GM12878 (cell line): ENCODE measurements at regions not wholly inside any gene's neighbourhood (a gene's known extent, or its start where the extent isn't known, plus 50 kb on each side); places are given as distances from the start of the nearest gene placed in this dataset.

Experiments
- ATAC-seq: fragments of 200-7000 bp; cut with Tn5 transposase; 3 replicates; pipeline ENCODE4 v1.9.1; 2020; ENCODE audit warnings: mild to moderate bottlenecking, moderate library complexity
- BruUV-seq: library from RNA; stranded (reverse); fragments of 400-500 nt; replicated peaks from 2 replicates; lab custom pipeline; 2021; lab: Mats Ljungman, UMichigan
- CTCF ChIA-PET: fragments of 300-600 bp; sonication (Branson Sonifier 250); formaldehyde crosslinking; extraction: SDS; loops from one replicate; lab custom pipeline; 2021; ENCODE audit warnings: inconsistent platforms; lab: Yijun Ruan, JAX
- POLR2A ChIA-PET: fragments of 350-600 bp; formaldehyde crosslinking; extraction: SDS; loops from one replicate; lab custom pipeline; 2021; ENCODE audit warnings: inconsistent platforms; lab: Charles Lee
- RAD21 ChIA-PET: fragments of 300-600 bp; sonication (Branson Sonifier 250); formaldehyde crosslinking; loops from one replicate; lab custom pipeline; 2023; ENCODE audit warnings: antibody characterized with exemption; ENCODE audit not compliant: unreplicated experiment; lab: Charles Lee
- SMC1A ChIA-PET: fragments of 300-600 bp; sonication (Branson Sonifier 250); formaldehyde crosslinking; loops from one replicate; lab custom pipeline; 2023; ENCODE audit not compliant: unreplicated experiment, uncharacterized antibody; lab: Charles Lee
- DNase-seq: peaks from one replicate; pipeline ENCODE4 v3.0.0-alpha.2; 2011; ENCODE audit warnings: low read depth, low spot score
- FAIRE-seq: peaks from 3 replicates; lab custom pipeline; 2011; peaks lifted over from hg19 to GRCh38; lab: Jason Lieb, UNC
- H2AFZ ChIP-seq: 2 replicates; pipeline ENCODE4 v1.6.0; 2011; ENCODE audit warnings: low read depth, low read length, control low read depth; ENCODE audit not compliant: control insufficient read depth
- H3K27ac ChIP-seq: 2 replicates; pipeline ENCODE4 v1.5.1; 2011; ENCODE audit warnings: control low read depth; ENCODE audit not compliant: control insufficient read depth, insufficient read depth
- H3K27me3 ChIP-seq, 2 experiments: replicated peaks in 1 of 2; 2 replicates each; pipeline versions ENCODE4 v1.6.0 to v1.6.1; 2011; ENCODE audit warnings: low read length in 1 of 2; ENCODE audit not compliant: control insufficient read depth in 2 of 2, insufficient read depth in 2 of 2
- H3K36me3 ChIP-seq, 2 experiments: 2 replicates each; pipeline ENCODE4 v1.5.1; 2011; ENCODE audit warnings: low read length in 1 of 2; ENCODE audit not compliant: control insufficient read depth in 2 of 2, insufficient read depth in 2 of 2
- H3K4me1 ChIP-seq: 2 replicates; pipeline ENCODE4 v1.6.1; 2011; ENCODE audit warnings: mild to moderate bottlenecking, low read length, moderate library complexity, mixed read lengths; ENCODE audit not compliant: control insufficient read depth, insufficient read depth
- H3K4me2 ChIP-seq: 2 replicates; pipeline ENCODE4 v1.6.0; 2011; ENCODE audit warnings: control low read depth; ENCODE audit not compliant: control insufficient read depth, insufficient read depth
- H3K4me3 ChIP-seq: fragments of 200-600 bp; sonication (generic); 2 replicates; pipeline ENCODE4 v1.5.1; 2016
- H3K79me2 ChIP-seq: 2 replicates; pipeline ENCODE4 v1.6.0; 2011; ENCODE audit warnings: low read length; ENCODE audit not compliant: control insufficient read depth, insufficient read depth
- H3K9ac ChIP-seq: 2 replicates; pipeline ENCODE4 v1.8.0; 2011; ENCODE audit warnings: low read length, control low read depth, mixed read lengths; ENCODE audit not compliant: control insufficient read depth, insufficient read depth
- H3K9me3 ChIP-seq: replicated peaks from 3 replicates; pipeline ENCODE4 v1.5.1; 2011; ENCODE audit warnings: mild to moderate bottlenecking, low read length; ENCODE audit not compliant: control insufficient read depth, insufficient read depth
- H4K20me1 ChIP-seq: 2 replicates; pipeline ENCODE4 v1.6.0; 2011; ENCODE audit not compliant: control insufficient read depth, insufficient read depth
- BMI1 ChIP-seq: fragments of 450-650 bp; IDR thresholded peaks from 2 replicates; pipeline ENCODE4 v1.6.1; 2016; ENCODE audit warnings: mild to moderate bottlenecking, moderate library complexity, borderline replicate concordance
- CTCF ChIP-seq, 3 experiments: IDR thresholded peaks in 2 of 3; conservative IDR thresholded peaks in 1 of 3; 2 replicates each; pipeline ENCODE4 v1.5.1; 2011; ENCODE audit warnings: low read depth in 3 of 3, low read length in 3 of 3, mild to moderate bottlenecking in 3 of 3, control low read depth in 2 of 3, moderate library complexity in 2 of 3, inconsistent platforms in 1 of 3, mixed read lengths in 1 of 3; ENCODE audit not compliant: control insufficient read depth in 2 of 3, insufficient read depth in 1 of 3; ENCODE audit errors: extremely low read depth in 1 of 3
- EED ChIP-seq: sonication (generic); IDR thresholded peaks from 2 replicates; pipeline ENCODE4 v1.6.1; 2016; ENCODE audit warnings: antibody characterized with exemption, low read depth
- NFYA ChIP-seq: IDR thresholded peaks from 2 replicates; pipeline ENCODE4 v1.6.1; 2011; ENCODE audit warnings: low read depth, mild to moderate bottlenecking, low read length, improper control_type of control experiment, borderline replicate concordance
- NFYB ChIP-seq: IDR thresholded peaks from 2 replicates; pipeline ENCODE4 v1.6.1; 2011; ENCODE audit warnings: low read depth, mild to moderate bottlenecking, low read length, improper control_type of control experiment, moderate library complexity; ENCODE audit not compliant: insufficient read depth
- PAX8 ChIP-seq: fragments of 450-650 bp; IDR thresholded peaks from 2 replicates; pipeline ENCODE4 v1.6.1; 2017; ENCODE audit warnings: mild to moderate bottlenecking, moderate library complexity
- REST ChIP-seq: IDR thresholded peaks from 2 replicates; pipeline ENCODE4 v1.6.1; 2012; ENCODE audit warnings: mild to moderate bottlenecking, low read depth, low read length
- SIX5 ChIP-seq: IDR thresholded peaks from 2 replicates; pipeline ENCODE4 v1.6.1; 2011; ENCODE audit warnings: mild to moderate bottlenecking, low read depth, low read length, moderate library complexity; ENCODE audit not compliant: severe bottlenecking
- SMARCA5 ChIP-seq: fragments of 450-650 bp; IDR thresholded peaks from 2 replicates; pipeline ENCODE4 v1.6.1; 2017; ENCODE audit warnings: mild to moderate bottlenecking
- SRF ChIP-seq, 2 experiments: IDR thresholded peaks; 2 replicates each; pipeline ENCODE4 v1.6.1; 2011; ENCODE audit warnings: low read depth in 2 of 2, low read length in 2 of 2, mild to moderate bottlenecking in 1 of 2, moderate library complexity in 1 of 2
- STAT3 ChIP-seq: IDR thresholded peaks from 2 replicates; pipeline ENCODE4 v1.6.1; 2011; ENCODE audit warnings: low read depth, low read length, improper control_type of control experiment
- SUPT20H ChIP-seq: IDR thresholded peaks from 2 replicates; pipeline ENCODE4 v1.6.1; 2011; ENCODE audit warnings: low read depth, mild to moderate bottlenecking, low read length, moderate library complexity, borderline replicate concordance; ENCODE audit not compliant: control insufficient read depth
- TCF3 ChIP-seq: IDR thresholded peaks from 2 replicates; pipeline ENCODE4 v1.6.1; 2012; ENCODE audit warnings: low read depth, mild to moderate bottlenecking, low read length, borderline replicate concordance; ENCODE audit not compliant: insufficient read depth
- WGBS: methylation state at CpG from one replicate; pipeline ENCODE4 v1.1.6; 2016; ENCODE audit warnings: low lambda C conversion rate; ENCODE audit not compliant: insufficient replicate concordance, insufficient coverage; ENCODE audit errors: missing lambda C conversion rate; 5-methylcytosine and 5-hydroxymethylcytosine counted together
- in situ Hi-C: fragments of 300-500 bp; cut with MboI; formaldehyde crosslinking; loops from 9 replicates; pipeline ENCODE4 v1.14.3; 2018; ENCODE audit warnings: mixed read lengths
- intact Hi-C: fragments of 100-400 bp; cut with micrococcal nuclease; formaldehyde crosslinking; loops from one replicate; pipeline ENCODE4 v1.14.2; 2022; ENCODE audit not compliant: unreplicated experiment
- TF ChIP-seq, protein P1 (sequence below): IDR thresholded peaks from 2 replicates; pipeline ENCODE4 v1.6.1; 2012; ENCODE audit warnings: low read length, inconsistent platforms
- TF ChIP-seq, protein P2 (sequence below): IDR thresholded peaks from 2 replicates; pipeline ENCODE4 v1.6.1; 2011; ENCODE audit warnings: low read depth, low read length, improper control_type of control experiment, borderline replicate concordance
- TF ChIP-seq, protein P3 (sequence below): IDR thresholded peaks from 2 replicates; pipeline ENCODE4 v1.6.1; 2011; ENCODE audit warnings: low read depth, mild to moderate bottlenecking, low read length, moderate library complexity, borderline replicate concordance; ENCODE audit errors: extremely low read depth

DNA sequence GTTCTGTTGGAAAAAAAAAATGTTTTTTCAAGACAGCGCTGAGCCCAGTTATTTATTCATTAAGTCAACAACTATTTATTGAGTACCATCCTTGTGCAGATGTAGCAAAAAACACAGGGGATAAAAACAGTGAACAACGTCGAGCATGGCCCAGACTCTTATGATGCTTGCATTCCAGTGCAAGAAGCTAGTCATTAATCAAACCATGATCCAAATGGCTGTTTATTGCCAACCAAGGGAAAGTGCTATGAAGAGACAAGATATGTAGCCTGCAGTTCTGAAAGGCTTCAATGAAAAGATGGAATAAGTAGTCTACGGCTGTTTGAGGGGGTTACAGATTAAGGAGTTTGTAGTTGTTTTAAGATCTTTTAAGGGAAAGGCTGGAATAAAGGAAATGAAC lies 262.3 kb downstream of the NEBL start:
- no peak overlapping the region for H3K9ac ChIP-seq
- ChIA-PET CTCF (no interaction called here), SMC1A (no interaction called here), POLR2A (no interaction called here), RAD21 (no interaction called here)
- H3K27ac ChIP-seq, result no peak overlapping the region
- in situ Hi-C loops, result no loop called here
- H3K4me3 ChIP-seq, result no peak overlapping the region
- ATAC-seq, result no peak
- DNase-seq, result no peak
- WGBS, result 25% methylated on average over 4 of the region's 4 CpGs
- H3K27me3 ChIP-seq, result no peaks in the 10 kb centered on the region
- H4K20me1 ChIP-seq, result no peaks in the 10 kb centered on the region
- H3K36me3 ChIP-seq, result no peaks in the 10 kb centered on the region
- H3K4me2 ChIP-seq, result no peak overlapping the region
- intact Hi-C loops, result no loop called here
- H3K4me1 ChIP-seq, result no peaks in the 10 kb centered on the region
- H2AFZ ChIP-seq, result no peak overlapping the region
- no TSS peak for BruUV-seq
- H3K9me3 ChIP-seq, result no peaks in the 10 kb centered on the region
- FAIRE-seq, result no peak
- no peaks in the 10 kb centered on the region for H3K79me2 ChIP-seq
- TF ChIP-seq SIX5 (no peak), STAT3 (no peak), NFYB (no peak), NFYA (no peak), EED (no peak), PAX8 (no peak), SRF (IDR thresholded peaks at IDR 0.05; ENCODE audit: low read depth in 2 of 2, low read length in 2 of 2) (no peak), BMI1 (no peak), TCF3 (no peak), REST (no peak), CTCF (IDR thresholded peaks at IDR 0.05 in 2 of 3, conservative IDR thresholded peaks at IDR 0.05 in 1 of 3; ENCODE audit: control insufficient read depth in 2 of 3, extremely low read depth in 1 of 3, insufficient read depth in 1 of 3, low read depth in 3 of 3, low read length in 3 of 3) (no peak), SUPT20H (no peak), SMARCA5 (no peak)
- TF ChIP-seq, protein P1, sequence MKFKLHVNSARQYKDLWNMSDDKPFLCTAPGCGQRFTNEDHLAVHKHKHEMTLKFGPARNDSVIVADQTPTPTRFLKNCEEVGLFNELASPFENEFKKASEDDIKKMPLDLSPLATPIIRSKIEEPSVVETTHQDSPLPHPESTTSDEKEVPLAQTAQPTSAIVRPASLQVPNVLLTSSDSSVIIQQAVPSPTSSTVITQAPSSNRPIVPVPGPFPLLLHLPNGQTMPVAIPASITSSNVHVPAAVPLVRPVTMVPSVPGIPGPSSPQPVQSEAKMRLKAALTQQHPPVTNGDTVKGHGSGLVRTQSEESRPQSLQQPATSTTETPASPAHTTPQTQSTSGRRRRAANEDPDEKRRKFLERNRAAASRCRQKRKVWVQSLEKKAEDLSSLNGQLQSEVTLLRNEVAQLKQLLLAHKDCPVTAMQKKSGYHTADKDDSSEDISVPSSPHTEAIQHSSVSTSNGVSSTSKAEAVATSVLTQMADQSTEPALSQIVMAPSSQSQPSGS, result no peak
- TF ChIP-seq, protein P2, sequence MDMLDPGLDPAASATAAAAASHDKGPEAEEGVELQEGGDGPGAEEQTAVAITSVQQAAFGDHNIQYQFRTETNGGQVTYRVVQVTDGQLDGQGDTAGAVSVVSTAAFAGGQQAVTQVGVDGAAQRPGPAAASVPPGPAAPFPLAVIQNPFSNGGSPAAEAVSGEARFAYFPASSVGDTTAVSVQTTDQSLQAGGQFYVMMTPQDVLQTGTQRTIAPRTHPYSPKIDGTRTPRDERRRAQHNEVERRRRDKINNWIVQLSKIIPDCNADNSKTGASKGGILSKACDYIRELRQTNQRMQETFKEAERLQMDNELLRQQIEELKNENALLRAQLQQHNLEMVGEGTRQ, result no peak
- TF ChIP-seq, protein P3, sequence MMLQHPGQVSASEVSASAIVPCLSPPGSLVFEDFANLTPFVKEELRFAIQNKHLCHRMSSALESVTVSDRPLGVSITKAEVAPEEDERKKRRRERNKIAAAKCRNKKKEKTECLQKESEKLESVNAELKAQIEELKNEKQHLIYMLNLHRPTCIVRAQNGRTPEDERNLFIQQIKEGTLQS, result no peak
